Activated B cell treated with CpG ODN at 0.5 μM for 24 hours (primary cell): ENCODE measurements at regions not wholly inside any gene's neighbourhood (a gene's known extent, or its start where the extent isn't known, plus 50 kb on each side); places are given as distances from the start of the nearest gene placed in this dataset.

Experiments used
- ATAC-seq: fragments of 200-7000 bp; cut with Tn5 transposase; one replicate; pipeline ENCODE4 v1.10.0; 2021; ENCODE audit warnings: low read depth, mild to moderate bottlenecking, moderate library complexity
- CTCF ChIA-PET: fragments of 350-600 bp; sonication (Branson Sonifier 250); formaldehyde crosslinking; loops from one replicate; lab custom pipeline; 2021; ENCODE audit warnings: antibody characterized with exemption; lab: Charles Lee
- POLR2A ChIA-PET: fragments of 350-600 bp; sonication (Branson Sonifier 250); formaldehyde crosslinking; loops from one replicate; lab custom pipeline; 2021; ENCODE audit warnings: antibody characterized with exemption; lab: Charles Lee
- DNase-seq: peaks from one replicate; pipeline ENCODE4 v3.0.0; 2022
- H3K27ac Mint-ChIP-seq: one replicate; pipeline ENCODE4 v1.8.0; 2020; ENCODE audit warnings: mixed read lengths
- H3K27me3 Mint-ChIP-seq: one replicate; pipeline ENCODE4 v1.8.0; 2021; ENCODE audit warnings: mixed read lengths
- H3K36me3 Mint-ChIP-seq: one replicate; pipeline ENCODE4 v1.8.0; 2021; ENCODE audit warnings: low read depth, mixed read lengths
- H3K4me1 Mint-ChIP-seq: one replicate; pipeline ENCODE4 v1.8.0; 2021; ENCODE audit warnings: mixed read lengths
- H3K4me3 Mint-ChIP-seq: one replicate; pipeline ENCODE4 v1.8.0; 2020; ENCODE audit warnings: mild to moderate bottlenecking, mixed read lengths
- H3K9me3 Mint-ChIP-seq: one replicate; pipeline ENCODE4 v1.8.0; 2020; ENCODE audit warnings: mixed read lengths
- CTCF ChIP-seq: fragments of 200-600 bp; IDR thresholded peaks from one replicate; pipeline ENCODE4 v1.8.0; 2022; ENCODE audit warnings: antibody characterized with exemption, mild to moderate bottlenecking
- intact Hi-C: fragments of 100-400 bp; cut with micrococcal nuclease; formaldehyde crosslinking; loops from one replicate; pipeline ENCODE4 v1.15.1; 2024

GRCh38 chr18:10374195-10374594 is 80.2 kb upstream of the APCDD1 start:
- H3K36me3 Mint-ChIP-seq = no peaks in the 10 kb centered on the region
- no peak overlapping the region for H3K4me3 Mint-ChIP-seq
- ATAC-seq (no peak), DNase-seq (no peak)
- H3K9me3 Mint-ChIP-seq = no peaks in the 10 kb centered on the region
- POLR2A ChIA-PET = no interaction called here
- intact Hi-C loops = no loop called here
- H3K27me3 Mint-ChIP-seq = peaks cover 2% of the 10 kb centered on the region
- H3K4me1 Mint-ChIP-seq = no peaks in the 10 kb centered on the region
- CTCF ChIA-PET = no interaction called here
- H3K27ac Mint-ChIP-seq = no peak overlapping the region
- TF ChIP-seq CTCF = no peak

GRCh38 chr18:10374636-10375293 is 79.7 kb upstream of the APCDD1 start:
- CTCF ChIA-PET = no interaction called here
- no peaks in the 10 kb centered on the region for H3K36me3 Mint-ChIP-seq
- H3K4me1 Mint-ChIP-seq = no peaks in the 10 kb centered on the region
- no peak overlapping the region for H3K27ac Mint-ChIP-seq
- H3K4me3 Mint-ChIP-seq = no peak overlapping the region
- intact Hi-C loops = no loop called here
- POLR2A ChIA-PET = no interaction called here
- H3K27me3 Mint-ChIP-seq = peaks cover under 1% of the 10 kb centered on the region
- DNase-seq = no peak
- H3K9me3 Mint-ChIP-seq = no peaks in the 10 kb centered on the region
- TF ChIP-seq CTCF = no peak
- ATAC-seq = no peak

- intact Hi-C loops = no loop called here
- TF ChIP-seq CTCF = no peak
- H3K36me3 Mint-ChIP-seq = no peaks in the 10 kb centered on the region
- H3K27ac Mint-ChIP-seq = no peak overlapping the region
- peaks cover 1% of the 10 kb centered on the region for H3K27me3 Mint-ChIP-seq
- no peaks in the 10 kb centered on the region for H3K4me1 Mint-ChIP-seq
- POLR2A ChIA-PET = no interaction called here
- DNase-seq = no peak
- no peak for ATAC-seq
- CTCF ChIA-PET = no interaction called here
- H3K4me3 Mint-ChIP-seq = no peak overlapping the region
- no peaks in the 10 kb centered on the region for H3K9me3 Mint-ChIP-seq
Observed at GRCh38 chr18:10376731-10377130, 77.7 kb upstream of the APCDD1 start.

- H3K4me3 Mint-ChIP-seq = no peak overlapping the region
- no peak for DNase-seq
- no peak for ATAC-seq
- TF ChIP-seq CTCF = no peak
- ChIA-PET POLR2A (no interaction called here), CTCF (no interaction called here)
- no peaks in the 10 kb centered on the region for H3K4me1 Mint-ChIP-seq
- H3K36me3 Mint-ChIP-seq = no peaks in the 10 kb centered on the region
- H3K27ac Mint-ChIP-seq = no peak overlapping the region
- peaks cover 1% of the 10 kb centered on the region for H3K27me3 Mint-ChIP-seq
- intact Hi-C loops = no loop called here
- H3K9me3 Mint-ChIP-seq = peaks cover 4% of the 10 kb centered on the region
Observed at GRCh38 chr18:10377956-10378355, 76.5 kb upstream of the APCDD1 start.

- POLR2A ChIA-PET = no interaction called here
Observed at GRCh38 chr18:10378688-10379420, 75.6 kb upstream of the APCDD1 start.

More at GRCh38 chr18:10378688-10379420, 75.6 kb upstream of the APCDD1 start:
- Mint-ChIP-seq H3K9me3 (peaks cover 4% of the 10 kb centered on the region), H3K4me1 (no peaks in the 10 kb centered on the region), H3K36me3 (no peaks in the 10 kb centered on the region), H3K27ac (no peak overlapping the region), H3K4me3 (no peak overlapping the region), H3K27me3 (peaks cover 1% of the 10 kb centered on the region)
- intact Hi-C loops = no loop called here
- CTCF ChIA-PET = no interaction called here
- no peak for TF ChIP-seq CTCF
- DNase-seq (no peak), ATAC-seq (no peak)
